Mammary epithelial cell (primary cell): ENCODE measurements at regions not wholly inside any gene's neighbourhood (a gene's known extent, or its start where the extent isn't known, plus 50 kb on each side); places are given as distances from the start of the nearest gene placed in this dataset.

ENCODE experiments used
- EZH2 ChIP-seq: IDR thresholded peaks from 2 replicates; pipeline ENCODE4 v1.6.1; 2012; ENCODE audit warnings: low read length, inconsistent platforms, borderline replicate concordance
- TF ChIP-seq, protein P1 (sequence below), 2 donors: IDR thresholded peaks in 1 of 2; conservative IDR thresholded peaks in 1 of 2; 2 replicates each; pipeline ENCODE4 v1.5.1; 2011 to 2012; ENCODE audit warnings: inconsistent platforms in 2 of 2, low read length in 2 of 2, mild to moderate bottlenecking in 2 of 2, control low read depth in 1 of 2, low read depth in 1 of 2; ENCODE audit not compliant: insufficient read depth in 1 of 2; ENCODE audit errors: extremely low read depth in 1 of 2

DNA sequence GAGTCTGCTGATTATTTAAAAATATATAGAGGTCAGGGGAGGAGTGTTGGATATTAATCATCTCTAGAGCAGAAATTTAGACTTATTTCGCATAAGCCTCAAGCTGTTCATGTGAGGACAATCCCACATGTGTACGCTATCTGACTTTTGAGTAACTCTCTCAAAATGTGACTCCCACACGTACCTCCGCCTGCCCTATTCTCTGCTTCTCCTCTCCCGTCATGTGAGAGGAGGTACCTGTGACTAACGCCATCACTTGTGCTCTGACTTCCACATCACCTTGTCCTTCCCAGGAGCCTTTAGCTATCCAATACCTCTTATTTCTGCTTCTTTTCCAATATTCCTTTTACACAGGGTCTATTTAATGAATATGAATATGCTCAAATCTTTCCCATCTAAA, 119.3 kb upstream of the CALCR start:
- TF ChIP-seq, protein P1, sequence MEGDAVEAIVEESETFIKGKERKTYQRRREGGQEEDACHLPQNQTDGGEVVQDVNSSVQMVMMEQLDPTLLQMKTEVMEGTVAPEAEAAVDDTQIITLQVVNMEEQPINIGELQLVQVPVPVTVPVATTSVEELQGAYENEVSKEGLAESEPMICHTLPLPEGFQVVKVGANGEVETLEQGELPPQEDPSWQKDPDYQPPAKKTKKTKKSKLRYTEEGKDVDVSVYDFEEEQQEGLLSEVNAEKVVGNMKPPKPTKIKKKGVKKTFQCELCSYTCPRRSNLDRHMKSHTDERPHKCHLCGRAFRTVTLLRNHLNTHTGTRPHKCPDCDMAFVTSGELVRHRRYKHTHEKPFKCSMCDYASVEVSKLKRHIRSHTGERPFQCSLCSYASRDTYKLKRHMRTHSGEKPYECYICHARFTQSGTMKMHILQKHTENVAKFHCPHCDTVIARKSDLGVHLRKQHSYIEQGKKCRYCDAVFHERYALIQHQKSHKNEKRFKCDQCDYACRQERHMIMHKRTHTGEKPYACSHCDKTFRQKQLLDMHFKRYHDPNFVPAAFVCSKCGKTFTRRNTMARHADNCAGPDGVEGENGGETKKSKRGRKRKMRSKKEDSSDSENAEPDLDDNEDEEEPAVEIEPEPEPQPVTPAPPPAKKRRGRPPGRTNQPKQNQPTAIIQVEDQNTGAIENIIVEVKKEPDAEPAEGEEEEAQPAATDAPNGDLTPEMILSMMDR (conservative IDR thresholded peaks at IDR 0.05 in 1 of 2, IDR thresholded peaks at IDR 0.05 in 1 of 2; ENCODE audit: extremely low read depth in 1 of 2, insufficient read depth in 1 of 2, low read depth in 1 of 2, low read length in 2 of 2): no peak
- TF ChIP-seq EZH2: no peak
